ENCODE measurements at regions not wholly inside any gene's neighbourhood (a gene's known extent, or its start where the extent isn't known, plus 50 kb on each side); places are given as distances from the start of the nearest gene placed in this dataset.

- Histone ChIP-seq H3K9me3 (ENCODE audit: low read length) (no peaks in the 10 kb centered on the region), H3K79me2 (ENCODE audit: insufficient read depth, low read depth, low read length) (no peaks in the 10 kb centered on the region), H3K9me2 (ENCODE audit: insufficient read depth, low read length) (no peaks in the 10 kb centered on the region), H3K4me1 (ENCODE audit: insufficient read depth, low read length, poor library complexity, severe bottlenecking) (no peaks in the 10 kb centered on the region), H3K4me2 (ENCODE audit: low read length) (no peak overlapping the region), H3K4me3 (ENCODE audit: low read depth, low read length, poor library complexity, severe bottlenecking) (no peak overlapping the region), H2AFZ (ENCODE audit: low read length) (no peak overlapping the region), H3K36me3 (ENCODE audit: insufficient read depth, low read length) (no peaks in the 10 kb centered on the region), H4K20me1 (ENCODE audit: insufficient read depth, low read length) (no peaks in the 10 kb centered on the region; the same call in 1 of the 2 replicates), H3K27ac (ENCODE audit: low read depth, low read length, poor library complexity, severe bottlenecking) (no peak overlapping the region)
- no TSS peak for BruUV-seq (replicated peaks)
- POLR2A ChIA-PET = interaction anchor here (0.6 kb wide), 1 partner anchor 12 kb away, joined by 4 read pairs; no protein-coding TSS in a partner anchor
- CTCF ChIA-PET (ENCODE audit: unreplicated experiment) = no interaction called here
- TF ChIP-seq CTCF (conservative IDR thresholded peaks at IDR 0.05; ENCODE audit: low read length) = no peak
- TF ChIP-seq EZH2phosphoT487 (IDR thresholded peaks at IDR 0.05; ENCODE audit: borderline replicate concordance, low read depth, low read length) = no peak
- intact Hi-C loops (cut with micrococcal nuclease; ENCODE audit: unreplicated experiment) = no loop called here
- no peak for DNase-seq (ENCODE audit: low spot score)
These were observed 79.0 kb downstream of the HLX start for GRCh38 chr1:220958234-220958633.

GRCh38 chr1:220962031-220962751 lies 82.9 kb downstream of the HLX start:
- DNase-seq (ENCODE audit: low spot score) = no peak
- H3K27ac ChIP-seq (ENCODE audit: low read depth, low read length, poor library complexity, severe bottlenecking) = no peak overlapping the region
- H3K9me3 ChIP-seq (ENCODE audit: low read length) = no peaks in the 10 kb centered on the region
- ChIA-PET POLR2A (no interaction called here), CTCF (ENCODE audit: unreplicated experiment) (no interaction called here)
- no peak overlapping the region for H3K4me3 ChIP-seq (ENCODE audit: low read depth, low read length, poor library complexity, severe bottlenecking)
- no peak overlapping the region for H3K4me2 ChIP-seq (ENCODE audit: low read length)
- H3K9me2 ChIP-seq (ENCODE audit: insufficient read depth, low read length) = no peaks in the 10 kb centered on the region
- intact Hi-C loops (cut with micrococcal nuclease; ENCODE audit: unreplicated experiment) = no loop called here
- no peak overlapping the region for H2AFZ ChIP-seq (ENCODE audit: low read length)
- no peaks in the 10 kb centered on the region for H3K79me2 ChIP-seq (ENCODE audit: insufficient read depth, low read depth, low read length)
- TF ChIP-seq CTCF (conservative IDR thresholded peaks at IDR 0.05; ENCODE audit: low read length) (no peak), EZH2phosphoT487 (IDR thresholded peaks at IDR 0.05; ENCODE audit: borderline replicate concordance, low read depth, low read length) (no peak)
- H4K20me1 ChIP-seq (ENCODE audit: insufficient read depth, low read length) = no peaks in the 10 kb centered on the region; the same call in 1 of the 2 replicates
- H3K36me3 ChIP-seq (ENCODE audit: insufficient read depth, low read length) = no peaks in the 10 kb centered on the region
- no TSS peak for BruUV-seq (replicated peaks)
- no peaks in the 10 kb centered on the region for H3K4me1 ChIP-seq (ENCODE audit: insufficient read depth, low read length, poor library complexity, severe bottlenecking)

- Histone ChIP-seq H3K79me2 (ENCODE audit: insufficient read depth, low read depth, low read length) (no peaks in the 10 kb centered on the region), H3K4me3 (ENCODE audit: low read depth, low read length, poor library complexity, severe bottlenecking) (no peak overlapping the region), H3K27ac (ENCODE audit: low read depth, low read length, poor library complexity, severe bottlenecking) (no peak overlapping the region), H3K9me2 (ENCODE audit: insufficient read depth, low read length) (no peaks in the 10 kb centered on the region), H3K4me1 (ENCODE audit: insufficient read depth, low read length, poor library complexity, severe bottlenecking) (no peaks in the 10 kb centered on the region), H2AFZ (ENCODE audit: low read length) (no peak overlapping the region), H3K36me3 (ENCODE audit: insufficient read depth, low read length) (no peaks in the 10 kb centered on the region), H3K9me3 (ENCODE audit: low read length) (no peaks in the 10 kb centered on the region), H4K20me1 (ENCODE audit: insufficient read depth, low read length) (no peaks in the 10 kb centered on the region; the same call in 1 of the 2 replicates), H3K4me2 (ENCODE audit: low read length) (no peak overlapping the region)
- POLR2A ChIA-PET = no interaction called here
- CTCF ChIA-PET (ENCODE audit: unreplicated experiment) = no interaction called here
- no peak for TF ChIP-seq EZH2phosphoT487 (IDR thresholded peaks at IDR 0.05; ENCODE audit: borderline replicate concordance, low read depth, low read length)
- TF ChIP-seq CTCF (conservative IDR thresholded peaks at IDR 0.05; ENCODE audit: low read length) = no peak
- no TSS peak for BruUV-seq (replicated peaks)
- DNase-seq (ENCODE audit: low spot score) = no peak
- intact Hi-C loops (cut with micrococcal nuclease; ENCODE audit: unreplicated experiment) = no loop called here
These were observed 86.8 kb downstream of the HLX start for GRCh38 chr1:220966041-220966440.
